Activated T-helper 1 cell treated with anti-CD3 and anti-CD28 coated beads, Interleukin-2, amount 50 U/mL, for 16 hours (primary cell): ENCODE measurements at regions not wholly inside any gene's neighbourhood (a gene's known extent, or its start where the extent isn't known, plus 50 kb on each side); places are given as distances from the start of the nearest gene placed in this dataset.

Experiments
- DNase-seq, 2 donors: peaks; one replicate each; pipeline ENCODE4 v3.0.0-alpha.2; 2020; ENCODE audit warnings: low read depth in 1 of 2, low spot score in 1 of 2

DNA sequence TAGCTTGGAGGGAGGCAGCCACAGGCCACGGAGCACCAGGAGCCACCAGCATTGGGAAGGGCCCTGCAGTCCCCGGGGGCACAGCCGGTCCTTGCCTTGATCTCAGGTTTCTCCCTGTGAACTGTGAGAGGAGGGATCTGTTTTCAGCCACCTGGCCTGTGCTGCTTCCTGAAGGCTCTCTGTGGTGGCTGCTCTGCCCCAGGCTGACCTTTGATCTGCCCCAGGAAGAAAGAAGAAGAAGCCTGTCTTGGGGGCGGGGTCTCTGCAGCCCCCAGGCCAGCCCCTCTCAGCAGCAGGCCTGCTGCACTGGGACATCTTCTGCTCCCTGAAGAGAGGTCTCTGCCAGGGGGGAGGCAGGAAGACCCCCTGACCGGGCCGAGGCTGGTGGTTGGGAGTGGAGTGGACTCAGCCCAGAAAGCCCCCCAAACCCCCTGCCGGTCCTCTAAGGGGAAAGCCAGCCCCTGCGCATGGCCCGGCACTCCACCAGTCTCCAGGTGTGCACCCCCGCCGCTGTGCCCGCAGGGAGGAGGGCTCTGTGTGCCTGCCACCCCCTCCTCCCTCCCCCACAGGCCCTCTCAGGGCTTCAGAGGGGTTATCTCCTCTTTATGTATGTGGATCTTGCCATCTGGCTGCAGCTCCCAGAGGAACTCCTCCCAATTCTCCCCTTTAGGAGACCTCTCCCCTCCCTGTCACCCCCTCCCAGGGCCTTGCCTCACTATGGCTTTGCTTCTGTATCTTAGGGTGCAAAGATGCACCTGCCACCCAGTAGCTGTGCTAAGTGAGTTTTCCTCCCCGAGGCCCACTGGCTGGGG lies 675.3 kb downstream of the BRD1 start:
- DNase-seq: no peak

DNA sequence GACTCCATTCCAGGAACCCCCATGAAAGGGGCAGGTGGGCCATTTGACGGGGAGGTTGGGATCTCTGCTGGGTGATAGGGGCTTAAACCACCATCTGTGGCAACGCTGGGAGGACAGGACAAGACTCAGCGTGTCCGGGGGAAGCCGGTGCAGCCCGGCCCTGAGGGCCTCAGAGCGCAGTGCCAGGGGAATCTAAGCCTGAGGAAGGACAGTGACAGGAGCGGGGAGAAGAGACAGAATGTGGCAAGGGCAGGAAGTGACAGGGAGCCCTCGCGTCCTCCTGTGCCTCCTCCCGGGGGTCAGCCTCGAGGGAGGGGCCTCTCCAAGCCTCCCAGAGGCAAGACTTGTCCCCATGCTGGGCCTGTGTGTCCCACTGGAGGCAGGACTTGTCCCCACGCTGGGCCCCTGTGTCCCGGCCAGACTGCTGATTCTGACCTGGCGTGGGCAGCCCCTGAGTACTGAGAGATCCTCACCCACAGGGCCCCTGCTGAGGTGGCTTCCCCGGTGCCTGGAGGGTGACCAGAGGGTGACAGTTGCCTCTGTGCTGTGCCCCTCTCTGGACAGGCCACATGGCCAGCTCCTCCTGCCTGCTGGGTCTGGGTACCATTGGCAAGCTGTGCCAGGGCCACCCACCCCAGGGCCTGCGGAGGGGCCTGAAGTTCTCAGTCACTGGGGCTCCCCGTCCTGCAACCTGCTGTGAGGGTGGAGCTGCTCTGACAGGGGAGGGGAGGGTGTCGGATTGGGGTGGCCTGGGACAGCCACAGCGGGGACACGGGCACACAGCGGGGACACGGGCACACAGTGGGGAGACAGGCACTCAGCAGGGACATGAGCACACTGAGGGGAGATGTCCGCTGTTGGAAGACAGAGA lies 676.2 kb downstream of the BRD1 start:
- no peak for DNase-seq

DNA sequence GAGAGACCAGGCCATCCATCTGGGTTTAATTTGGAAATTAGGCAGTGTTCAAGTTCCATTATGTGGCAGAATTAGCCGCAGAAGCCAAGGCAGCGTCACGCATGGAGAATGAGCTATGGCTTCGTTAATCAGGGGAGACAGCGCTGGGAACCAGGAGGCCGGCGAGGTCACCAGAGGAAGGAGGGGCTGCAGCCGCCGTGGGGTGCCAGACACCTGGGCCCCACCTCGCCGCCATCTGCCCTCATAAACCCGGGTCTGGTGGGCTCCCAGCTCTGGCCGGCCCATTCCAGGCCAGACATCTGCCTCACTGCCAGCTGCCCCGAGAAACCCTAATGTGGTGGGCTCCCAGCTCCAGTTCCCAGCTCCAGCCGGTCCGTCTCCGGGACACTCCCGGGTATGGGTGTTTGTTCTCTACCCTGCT lies 676.9 kb downstream of the BRD1 start:
- DNase-seq: no peak

DNA sequence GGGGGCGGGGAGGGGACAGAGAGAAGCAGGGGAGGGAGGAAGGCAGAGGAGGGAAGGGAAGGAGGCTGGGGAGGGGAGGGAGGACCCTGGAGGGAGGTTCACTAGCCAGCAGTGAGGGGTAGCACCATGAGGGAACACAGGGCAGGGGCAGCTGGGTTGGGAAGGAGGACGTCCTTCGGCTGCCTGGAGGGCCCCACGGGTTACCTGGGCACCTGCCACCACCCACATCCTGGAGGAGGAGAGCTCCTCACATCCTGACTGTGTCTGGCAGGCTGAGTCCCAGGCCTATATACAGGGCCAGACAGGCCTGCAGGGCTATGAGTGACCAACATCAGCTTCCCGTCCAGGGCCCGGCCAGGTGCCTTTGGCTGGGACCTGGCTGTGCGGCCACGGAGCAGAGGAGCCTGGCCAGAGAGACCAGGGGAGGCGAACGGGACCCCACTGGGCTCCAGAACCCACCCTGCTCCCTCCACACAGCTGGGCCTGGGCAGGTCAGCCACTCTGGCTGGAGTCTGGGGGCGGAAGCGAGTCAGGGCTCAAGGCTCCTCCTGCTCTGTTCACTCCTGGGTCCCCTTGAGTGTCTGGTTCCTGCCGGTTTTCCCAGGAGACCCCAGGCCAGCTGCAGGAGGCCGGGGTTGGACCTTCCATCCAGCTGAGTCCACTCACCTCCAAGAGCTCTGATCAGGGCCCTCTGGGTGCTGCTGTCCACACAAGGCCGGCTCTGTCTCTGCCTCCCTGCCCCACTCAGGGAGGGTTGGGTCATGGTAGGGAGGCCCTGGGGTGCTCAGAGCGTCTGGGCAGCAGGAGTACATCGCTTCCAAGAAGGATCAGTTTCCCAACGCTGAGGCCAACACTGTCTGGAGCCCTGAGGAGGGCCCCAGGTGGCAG lies 677.7 kb downstream of the BRD1 start:
- no peak for DNase-seq

DNA sequence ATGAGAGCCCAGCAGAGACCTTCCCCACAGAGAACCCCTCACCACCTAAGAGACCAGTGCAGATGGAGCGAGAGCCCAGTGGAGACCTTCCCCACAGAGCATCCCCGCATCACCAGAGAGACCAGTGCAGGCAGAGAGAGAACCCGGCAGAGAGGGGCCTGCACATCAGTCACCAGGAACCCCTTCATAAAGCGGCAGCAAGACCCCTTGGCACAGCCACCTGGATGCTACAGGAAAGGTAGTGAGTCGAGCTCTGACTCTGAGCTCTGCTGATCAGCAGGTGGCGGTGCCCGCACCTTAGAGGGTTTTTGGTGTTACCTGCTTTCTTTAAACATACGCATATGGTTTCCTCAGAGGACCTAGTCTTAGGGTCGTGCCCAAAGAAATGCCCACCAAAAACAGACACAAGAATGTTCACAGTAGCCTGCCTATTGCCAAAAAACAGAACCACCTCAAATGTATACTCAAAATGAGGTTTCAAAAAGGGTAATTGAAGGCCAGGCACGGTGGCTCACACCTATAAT lies 678.7 kb downstream of the BRD1 start:
- DNase-seq: no peak

DNA sequence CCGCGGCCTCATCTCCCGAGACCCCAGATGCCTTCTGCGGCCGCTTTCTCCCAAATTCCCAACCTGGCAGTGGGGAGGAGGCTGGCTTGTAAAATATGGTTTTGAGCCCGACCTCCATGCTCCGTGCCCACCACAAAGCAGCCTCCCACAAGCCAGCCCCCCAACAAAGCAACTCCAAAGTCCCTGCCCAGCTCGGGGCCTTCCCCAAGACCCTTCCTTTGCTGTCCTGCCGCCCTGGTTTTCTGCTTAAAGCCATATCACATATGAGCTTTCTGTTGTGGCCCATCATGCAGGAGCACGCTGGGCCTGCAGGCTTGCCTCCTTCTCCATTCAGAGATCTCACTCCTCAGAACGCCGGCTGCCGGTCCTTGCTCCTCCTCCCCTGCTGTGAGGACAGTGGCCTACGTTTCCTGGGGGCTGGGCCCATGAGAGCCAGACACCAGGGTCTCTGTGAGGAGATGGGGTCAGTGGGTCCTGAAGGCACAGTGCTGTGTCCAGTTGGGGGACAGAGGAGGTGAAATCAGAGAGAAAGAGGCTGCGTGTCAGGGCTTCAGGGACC lies 680.0 kb downstream of the BRD1 start:
- no peak for DNase-seq

DNA sequence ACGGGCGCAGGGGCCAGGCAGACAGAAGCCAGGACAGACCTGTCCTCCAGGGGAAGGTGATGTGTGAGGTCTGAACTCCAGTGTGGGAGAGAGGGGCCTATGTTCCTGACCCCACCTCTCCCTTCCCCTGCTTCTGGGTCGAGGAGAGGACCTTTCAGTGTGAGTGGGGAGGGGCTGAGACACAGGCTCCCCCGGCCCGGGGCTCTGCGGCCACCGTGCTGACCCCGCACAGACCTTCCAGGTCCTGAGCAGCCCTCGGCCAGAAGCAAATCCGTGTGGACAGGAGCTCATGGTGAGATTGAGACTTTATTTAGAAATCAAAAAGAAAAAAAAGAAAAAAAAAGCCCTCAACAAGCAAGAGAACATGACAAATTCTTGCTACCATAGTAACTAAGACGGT lies 680.5 kb downstream of the BRD1 start:
- DNase-seq: no peak

DNA sequence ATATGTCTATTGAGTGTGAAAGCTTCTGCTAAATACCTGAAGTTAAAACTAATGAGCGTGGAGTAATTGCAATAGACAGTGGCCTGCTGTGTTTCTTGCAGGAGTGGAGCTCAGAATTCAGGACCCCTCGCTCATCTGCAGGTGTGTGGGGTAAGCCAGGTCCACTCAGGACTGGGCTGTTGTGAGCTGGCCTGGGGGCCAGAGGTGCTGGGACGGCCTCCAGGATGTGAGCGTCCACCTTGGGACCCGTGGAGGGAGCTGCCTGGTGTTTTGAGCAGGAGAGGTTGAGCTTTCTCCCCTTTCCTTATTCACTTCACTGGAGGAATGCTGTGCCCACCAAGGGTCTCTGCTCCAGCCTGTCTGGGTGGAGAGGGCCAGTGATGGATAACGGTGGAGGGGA lies 681.2 kb downstream of the BRD1 start:
- DNase-seq: no peak

DNA sequence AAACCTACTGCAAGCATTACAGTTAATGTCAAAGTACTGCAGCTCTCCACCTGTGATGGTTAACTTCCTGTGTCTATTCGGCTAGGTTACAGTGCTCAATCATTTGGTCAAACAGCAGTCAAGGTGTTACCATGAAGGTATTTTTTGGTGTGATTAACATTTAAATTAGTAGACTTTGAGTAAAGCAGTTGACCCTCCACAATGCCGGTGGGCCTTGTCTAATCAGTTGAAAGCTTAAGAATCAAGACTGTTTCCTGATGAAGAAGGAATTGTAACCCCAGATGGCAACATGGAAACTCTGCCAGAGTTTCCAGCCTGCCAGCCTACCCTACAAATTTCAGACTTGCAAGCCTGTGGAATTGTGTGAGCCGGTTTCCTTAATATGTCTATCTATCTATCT lies 683.9 kb downstream of the BRD1 start:
- DNase-seq: no peak

DNA sequence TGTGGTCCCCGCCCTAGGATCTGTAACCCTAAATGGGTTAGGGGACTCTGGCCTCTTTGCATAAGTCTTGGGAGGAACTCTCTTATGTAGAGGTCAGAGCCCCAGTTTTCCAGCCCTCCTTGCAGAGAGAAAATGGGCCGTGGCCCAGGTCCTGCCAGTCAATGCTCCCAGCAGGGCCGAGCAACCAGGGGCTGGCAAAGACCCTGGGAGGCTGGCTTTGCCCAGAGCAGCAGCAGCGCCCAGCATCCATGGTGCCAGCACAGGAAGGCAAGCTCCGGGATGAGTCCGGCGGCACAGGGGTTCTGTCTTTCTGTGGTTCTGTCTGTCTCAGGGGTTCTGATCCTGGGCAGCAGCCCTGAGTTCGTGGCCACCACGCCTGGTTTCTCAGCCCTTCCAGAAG lies 684.8 kb downstream of the BRD1 start:
- no peak for DNase-seq

DNA sequence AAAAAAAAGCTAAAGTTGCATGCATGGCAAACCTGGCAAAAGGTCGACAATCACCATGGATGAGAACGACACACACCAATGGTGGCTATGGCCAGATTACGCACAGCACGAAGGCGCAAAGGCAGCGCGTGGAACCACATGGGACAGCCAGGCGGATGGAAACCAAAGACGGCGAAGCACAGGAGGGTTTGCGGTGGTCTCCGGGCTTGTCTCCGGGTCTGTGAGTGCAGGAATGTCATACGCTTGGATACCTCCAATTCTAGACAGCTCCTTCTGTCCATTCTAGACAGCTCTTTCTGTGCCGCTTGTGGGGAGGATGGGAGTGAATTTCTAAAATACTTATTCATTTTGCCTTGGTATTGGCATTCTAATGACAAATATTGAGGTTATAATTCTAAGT lies 685.4 kb downstream of the BRD1 start:
- DNase-seq: no peak

DNA sequence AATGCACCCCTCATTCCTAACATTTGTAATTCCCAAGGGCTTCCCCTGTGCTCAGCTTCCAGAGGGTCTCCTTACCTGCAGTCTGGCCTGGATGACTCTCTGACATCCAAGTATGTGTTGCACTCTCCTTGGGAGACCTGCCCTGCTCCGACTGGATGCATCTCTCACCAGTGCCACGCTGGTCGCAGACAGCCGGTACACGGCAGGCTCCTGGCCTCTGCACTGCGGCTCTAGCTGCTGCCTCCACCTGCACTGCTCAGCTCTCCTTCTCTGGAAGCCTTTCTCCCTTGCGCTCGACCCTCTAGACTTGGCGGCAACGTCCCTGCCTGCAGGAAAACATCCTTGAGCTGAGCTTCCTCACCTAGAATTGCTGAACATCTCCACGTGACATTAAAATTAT lies 685.9 kb downstream of the BRD1 start:
- DNase-seq: no peak

DNA sequence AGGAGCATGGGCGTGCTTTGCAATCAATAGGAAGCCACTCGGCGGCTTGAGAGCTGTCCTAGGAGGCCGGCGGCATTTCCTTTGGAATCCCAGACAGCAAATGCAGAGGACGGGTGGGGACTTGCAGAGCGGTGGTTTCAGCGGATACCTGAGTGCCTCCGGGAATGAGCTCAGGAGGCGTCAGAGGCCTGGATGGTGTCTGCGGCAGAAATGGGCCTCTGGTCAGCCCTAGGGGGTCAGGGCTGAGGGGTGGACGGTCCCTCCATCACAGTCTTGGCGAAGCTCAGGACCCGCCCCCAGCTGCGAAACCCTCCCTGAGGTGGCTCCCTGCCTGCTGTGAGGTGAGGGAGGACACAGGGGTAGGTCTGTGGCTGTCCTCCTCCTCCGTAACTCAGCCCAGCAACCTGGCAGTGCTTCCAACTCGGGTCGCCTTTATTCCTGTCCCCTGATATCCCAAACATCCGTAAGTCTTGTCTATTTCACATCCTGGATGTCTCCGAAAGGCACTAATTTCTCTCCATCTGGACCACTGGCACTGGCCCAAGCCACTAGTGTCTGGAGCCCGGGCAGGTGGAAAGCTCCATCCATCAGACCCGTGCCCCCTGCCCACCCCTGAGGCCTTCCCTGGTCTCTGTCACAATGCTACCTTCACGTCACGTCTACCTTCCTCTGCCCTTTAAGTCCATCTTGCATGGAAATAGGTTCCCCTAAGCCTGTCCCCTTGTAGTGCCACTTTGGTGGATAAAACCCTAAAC lies 686.6 kb downstream of the BRD1 start:
- no peak for DNase-seq

DNA sequence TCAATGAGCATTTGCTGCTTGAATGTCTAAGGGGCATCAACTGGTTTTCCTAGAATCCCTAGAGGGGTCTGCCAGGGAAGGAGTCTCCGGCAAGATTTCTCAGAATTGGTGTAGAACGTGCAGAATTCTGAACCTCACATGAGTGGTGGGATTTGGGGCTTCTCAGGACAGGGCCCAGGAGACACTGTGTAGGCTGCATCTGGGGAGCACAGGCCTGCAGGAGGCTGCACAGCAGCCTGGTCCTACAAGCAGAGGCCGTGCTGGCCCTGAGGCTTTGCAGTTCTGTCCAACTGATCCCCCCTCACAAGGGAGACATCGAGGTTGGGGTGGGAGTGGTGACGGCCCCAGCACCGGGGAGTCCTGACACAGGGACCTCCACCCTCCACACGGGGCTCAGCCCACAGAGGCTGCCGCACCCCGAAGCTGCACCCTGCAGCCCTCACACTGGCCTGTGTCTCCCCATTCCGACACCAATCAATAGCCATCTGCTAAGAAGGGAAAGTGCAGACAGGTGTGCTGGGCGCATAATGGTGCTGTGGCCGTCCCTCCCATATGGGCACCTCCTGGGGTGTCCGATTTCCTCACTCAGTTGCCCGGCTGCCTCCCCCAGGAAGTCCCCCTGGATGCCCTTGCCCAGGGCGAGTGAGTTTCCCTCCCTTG lies 688.1 kb downstream of the BRD1 start:
- no peak for DNase-seq

DNA sequence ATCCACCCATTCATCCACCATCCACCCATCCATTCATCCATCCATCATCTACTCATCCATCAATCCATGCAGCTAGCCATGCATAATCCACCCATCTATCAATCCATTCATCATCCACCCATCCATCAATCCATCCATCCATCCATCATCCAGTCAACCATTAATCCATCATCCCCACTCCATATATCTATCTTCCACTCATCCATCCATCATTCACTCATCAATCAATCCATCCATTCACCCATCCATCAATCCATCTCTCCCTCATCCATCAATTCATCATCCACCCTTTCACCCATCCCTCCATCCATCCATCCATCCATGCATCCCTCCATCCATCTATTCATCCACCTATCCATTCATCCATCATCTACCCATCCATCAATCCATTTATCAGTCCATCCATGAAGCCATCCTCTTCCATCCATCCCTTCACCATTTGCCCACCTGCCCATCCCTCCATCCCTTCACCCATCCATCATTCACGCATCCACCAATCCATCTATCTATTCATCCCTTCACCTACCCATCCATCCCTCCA lies 689.4 kb downstream of the BRD1 start:
- no peak for DNase-seq

DNA sequence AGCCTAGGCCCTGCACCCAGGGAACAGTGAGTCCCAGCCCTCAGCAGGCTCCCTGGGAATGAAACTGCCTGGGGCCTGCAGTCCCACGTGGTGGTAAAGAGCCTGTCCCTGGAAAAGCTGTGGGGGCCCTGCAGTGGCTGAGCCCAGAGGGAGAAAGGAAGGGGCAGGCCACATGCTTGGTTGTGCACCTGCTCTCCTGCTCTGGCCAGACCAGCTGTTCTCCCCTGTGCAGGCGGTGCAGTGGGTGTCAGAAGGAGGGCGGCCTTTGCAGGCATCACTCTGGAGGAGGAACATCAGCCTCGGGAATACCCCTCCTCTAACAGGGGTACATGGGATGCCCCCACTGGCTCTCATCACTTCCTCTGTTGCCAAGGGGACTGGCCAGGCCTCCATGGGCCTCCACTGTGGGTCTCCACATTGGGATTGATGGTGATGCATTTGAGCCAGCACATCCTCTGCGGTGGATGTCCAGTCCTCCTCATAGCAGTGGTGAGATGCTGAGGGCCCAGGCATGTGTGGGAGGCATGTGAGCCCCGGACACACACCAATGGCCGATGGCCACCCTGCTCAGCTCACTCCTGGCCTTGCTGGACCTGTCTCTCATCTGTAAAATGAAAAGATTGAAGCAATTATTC lies 690.4 kb downstream of the BRD1 start:
- no peak for DNase-seq

DNA sequence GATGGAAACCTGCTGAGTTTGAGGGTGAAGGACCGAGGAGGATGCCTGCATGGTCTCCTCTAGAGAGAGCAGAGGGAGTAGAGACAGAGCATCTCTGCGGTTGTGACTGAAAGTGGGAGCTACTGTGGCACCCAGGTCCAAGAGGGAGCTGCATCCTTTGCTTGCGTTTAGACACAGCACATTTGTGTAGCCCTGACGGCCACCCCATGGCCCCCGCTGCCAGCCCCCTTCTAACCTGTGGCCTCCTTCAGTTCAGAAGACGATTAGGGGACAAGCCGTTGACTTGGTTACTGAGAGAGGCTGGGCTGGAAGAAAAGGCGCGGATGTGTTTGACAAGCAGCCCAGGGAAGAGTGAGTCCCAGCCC lies 690.9 kb downstream of the BRD1 start:
- no peak for DNase-seq

DNA sequence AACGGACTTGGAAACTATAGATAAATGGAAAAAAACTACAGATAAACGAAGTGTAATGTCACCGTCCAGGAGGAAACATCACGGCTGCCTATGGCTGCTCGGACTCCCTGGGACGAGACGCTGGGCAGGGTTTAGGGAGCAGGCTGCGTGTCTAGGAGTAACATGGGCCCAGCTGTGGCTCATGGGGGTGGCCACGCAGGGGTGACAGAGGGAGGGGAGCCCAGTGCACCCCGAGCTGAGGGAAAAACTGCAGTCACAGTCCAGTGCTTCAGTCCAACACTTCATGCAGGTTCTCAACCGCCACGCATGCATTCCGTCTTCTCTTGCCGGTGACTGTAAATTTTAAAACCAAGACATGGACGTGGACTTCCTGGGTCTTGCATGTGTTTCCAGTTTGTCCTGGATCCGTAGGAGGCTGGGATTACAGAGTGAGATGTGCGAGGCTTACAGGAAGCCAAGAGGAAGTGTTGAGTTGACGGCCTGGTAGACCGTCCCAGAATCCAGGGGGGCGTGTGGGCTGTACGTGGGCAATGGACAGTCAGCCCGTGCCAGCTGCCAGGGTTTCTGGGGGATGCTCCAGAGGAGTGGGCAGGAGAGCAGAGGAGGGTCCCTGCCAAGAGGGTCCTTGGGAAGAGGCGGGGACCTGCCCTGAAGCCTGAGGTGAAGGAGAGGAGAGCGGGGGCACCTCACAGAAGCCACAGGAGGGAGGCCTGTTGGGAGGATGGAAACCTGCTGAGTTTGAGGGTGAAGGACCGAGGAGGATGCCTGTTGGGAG lies 691.4 kb downstream of the BRD1 start:
- DNase-seq: no peak
